NCI-H146 treated with DMSO at 0.1 percent for 48 hours (cell line): ENCODE measurements at regions not wholly inside any gene's neighbourhood (a gene's known extent, or its start where the extent isn't known, plus 50 kb on each side); places are given as distances from the start of the nearest gene placed in this dataset.
A peak's percentile ranks its signal among the peaks of the same experiment; 100 is the strongest.
"Not testable (repeated sequence)": the region's sequence is repeated elsewhere in the genome, so short reads cannot be mapped to it uniquely, and the experiment has no call there.

Experiments
- DNase-seq: peaks from one replicate; lab custom pipeline; 2025; ENCODE audit not compliant: unreplicated experiment; lab: John Stamatoyannopoulos, UW

DNA sequence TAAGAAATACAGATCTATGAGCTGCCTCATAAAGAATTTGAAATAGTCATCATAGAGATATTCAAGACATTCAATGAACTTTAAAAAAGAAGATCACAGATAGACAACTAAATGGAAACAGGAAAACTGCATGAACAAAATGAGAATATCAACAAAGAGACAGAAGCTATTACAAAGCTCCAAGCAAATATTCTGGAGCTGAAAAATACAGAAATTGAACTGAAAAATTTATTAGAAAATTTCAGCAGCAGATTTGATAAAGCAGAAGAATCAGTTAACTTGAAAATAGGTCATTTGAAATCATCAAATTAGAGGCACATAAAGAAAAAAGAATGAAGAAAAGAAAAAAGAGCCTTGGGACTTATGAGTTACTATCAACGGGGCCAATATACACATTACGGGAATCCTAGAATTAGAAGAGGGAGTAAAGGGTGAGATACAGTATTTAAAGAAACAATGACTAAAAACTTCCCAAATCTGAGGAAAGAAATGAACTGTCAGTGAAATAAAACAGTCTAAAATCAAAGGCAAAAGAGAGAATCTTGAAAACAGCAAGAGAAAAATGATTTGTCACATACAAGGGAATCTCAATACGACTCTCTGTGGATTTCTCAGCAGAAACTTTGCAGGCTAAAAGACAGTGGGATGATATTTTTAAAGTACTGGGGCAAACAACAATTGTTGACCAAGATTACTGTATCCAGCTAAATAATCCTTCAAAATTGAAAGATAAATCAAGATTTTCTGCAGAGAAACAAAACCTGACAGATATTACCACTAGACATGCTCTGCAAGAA lies 641.6 kb downstream of the ANKRD50 start:
- no peak for DNase-seq

DNA sequence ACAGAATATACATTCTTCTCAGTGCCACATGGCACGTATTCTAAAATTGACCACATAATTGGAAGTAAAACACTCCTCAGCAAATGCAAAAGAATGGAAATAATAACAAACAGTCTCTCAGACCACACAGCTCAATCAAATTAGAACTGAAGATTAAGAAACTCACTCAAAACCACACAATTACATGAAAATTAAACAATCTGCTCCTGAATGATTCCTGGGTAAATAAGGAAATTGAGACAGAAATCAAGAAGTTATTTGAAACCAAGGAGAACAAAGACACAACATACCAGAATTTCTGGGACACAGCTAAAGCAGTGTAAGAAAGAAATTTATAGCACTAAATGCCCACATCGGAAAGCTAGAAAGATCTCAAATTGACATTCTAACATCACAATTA lies 637.3 kb downstream of the ANKRD50 start:
- DNase-seq = not testable (repeated sequence)

DNA sequence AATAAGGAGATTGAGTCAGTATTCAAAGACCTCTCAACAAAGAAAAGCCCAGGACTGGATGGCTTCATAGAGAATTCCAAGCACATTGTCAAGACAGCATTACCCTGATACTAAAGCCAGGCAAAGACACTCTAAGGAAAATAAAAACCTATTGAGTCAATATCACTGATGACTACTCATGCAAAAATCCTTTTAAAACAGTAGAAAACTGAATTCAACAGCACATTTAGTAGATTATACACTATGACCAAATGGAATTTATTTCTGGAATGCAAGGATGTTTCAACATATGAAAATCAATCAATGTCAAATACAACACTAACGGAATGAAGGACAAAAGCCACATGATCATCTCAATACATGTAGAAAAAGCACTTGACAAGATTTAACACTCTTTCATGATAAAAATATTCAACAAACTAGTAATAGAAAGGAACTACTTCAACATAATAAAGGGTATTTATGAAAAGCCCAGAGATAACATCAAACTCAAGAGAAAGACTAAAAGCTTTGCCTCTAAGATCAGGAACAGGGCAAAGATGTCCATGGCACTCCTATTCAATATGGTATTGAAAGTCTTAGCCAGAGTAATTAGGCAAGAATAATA lies 633.3 kb downstream of the ANKRD50 start:
- no peak for DNase-seq

DNA sequence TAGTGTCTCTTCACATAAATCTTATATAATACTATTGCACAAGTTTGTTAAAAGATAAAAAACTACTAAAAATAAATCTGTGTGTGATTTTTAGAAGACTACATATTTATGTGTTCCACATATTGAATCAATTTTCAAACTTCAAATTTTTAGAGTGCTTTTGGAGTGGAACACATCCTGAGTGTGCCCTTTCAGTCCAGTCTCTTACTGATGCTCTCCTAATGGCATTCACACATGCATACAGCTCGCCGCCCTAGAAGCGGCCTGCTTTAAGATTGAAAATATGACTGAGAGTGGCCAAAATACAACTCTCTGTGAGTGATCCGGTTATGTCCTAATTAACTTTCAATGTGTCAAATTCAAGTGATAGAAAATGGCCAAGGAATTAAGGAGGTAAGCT lies 628.8 kb downstream of the ANKRD50 start:
- no peak for DNase-seq

DNA sequence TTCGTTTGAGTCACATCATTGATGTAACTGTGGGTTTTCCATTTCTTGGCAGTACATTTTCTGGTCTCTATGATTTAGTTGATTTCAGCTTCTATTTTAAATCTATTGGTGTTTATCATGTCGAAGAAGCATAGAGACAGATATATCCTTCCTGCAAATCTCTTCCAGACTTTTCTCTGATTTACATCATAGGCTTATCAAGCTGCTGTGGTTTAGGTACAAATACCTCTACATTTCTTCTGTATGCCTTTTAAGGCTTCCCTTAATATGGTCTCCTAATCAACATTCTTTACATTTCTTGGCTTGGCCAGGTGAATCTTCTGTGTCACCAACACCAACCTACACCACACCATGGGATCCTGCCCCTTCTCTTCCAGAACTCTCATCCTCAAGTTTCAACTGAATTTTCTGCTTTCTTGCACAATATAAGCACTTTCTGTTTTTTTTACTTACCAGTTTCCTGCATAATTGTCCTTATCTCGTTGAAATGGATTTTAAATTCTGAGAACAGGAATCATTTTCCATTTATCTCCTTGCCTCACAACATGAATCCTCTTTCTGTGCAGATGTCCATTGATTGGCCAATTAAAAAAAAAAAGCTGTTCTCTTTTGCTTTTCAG lies 626.9 kb downstream of the ANKRD50 start:
- DNase-seq = no peak

DNA sequence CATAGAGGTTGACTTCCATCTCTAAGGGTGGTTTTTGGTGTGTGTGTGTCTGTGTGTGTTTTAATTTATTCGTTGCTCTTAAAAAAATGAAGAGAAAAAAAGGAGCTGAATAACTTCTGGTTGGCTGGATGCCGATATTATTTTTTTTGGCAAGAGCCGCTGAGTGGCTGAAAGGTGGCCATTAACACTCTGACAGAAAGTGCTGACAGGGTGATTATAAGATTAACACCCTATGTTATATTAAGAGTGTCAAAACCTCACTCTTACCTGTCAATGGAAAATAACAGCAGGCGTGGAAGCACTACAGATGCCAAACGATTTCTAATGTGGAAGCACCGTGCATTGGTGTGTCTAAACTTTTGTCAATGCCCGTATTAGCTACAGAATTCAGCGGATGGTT lies 622.5 kb downstream of the ANKRD50 start:
- no peak for DNase-seq

DNA sequence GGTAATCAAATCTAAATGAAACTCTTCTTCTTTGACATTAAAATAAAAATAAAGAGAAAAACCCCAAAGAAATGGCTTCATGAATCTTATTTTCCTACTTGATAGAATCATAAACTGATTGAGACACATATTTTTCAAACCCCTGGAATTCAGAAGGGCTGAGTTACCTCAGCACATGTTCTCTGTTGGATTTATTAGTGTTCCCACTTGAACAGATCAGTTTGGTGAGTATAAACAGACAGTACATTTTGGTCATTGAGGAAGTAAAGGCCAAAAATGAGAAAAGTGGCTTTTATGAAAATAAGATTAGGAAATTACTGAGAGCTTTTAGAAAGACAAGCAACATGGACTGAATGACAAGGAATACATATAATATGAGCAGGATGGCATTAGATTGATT lies 620.4 kb downstream of the ANKRD50 start:
- no peak for DNase-seq

DNA sequence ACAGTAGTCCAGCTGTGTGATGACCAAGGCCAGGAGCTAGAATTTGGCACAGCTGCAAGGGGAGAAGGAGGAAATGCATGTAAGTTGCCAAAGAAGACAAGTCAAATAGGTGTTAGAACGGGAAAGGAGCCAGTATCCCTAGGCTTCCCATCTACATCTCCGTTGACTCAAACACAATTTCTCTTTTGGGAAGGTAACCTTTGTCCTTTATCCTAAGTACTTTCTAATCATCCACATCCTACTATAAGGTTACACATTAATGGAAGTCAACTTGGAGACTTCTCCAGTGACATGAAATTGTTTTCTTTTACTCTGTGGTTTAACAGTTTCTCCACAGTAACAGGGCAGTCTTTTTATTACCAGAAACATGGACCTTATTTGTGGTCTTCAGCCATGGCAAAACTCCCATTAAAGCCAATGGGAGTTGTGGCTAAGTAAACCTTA lies 620.0 kb downstream of the ANKRD50 start:
- no peak for DNase-seq

DNA sequence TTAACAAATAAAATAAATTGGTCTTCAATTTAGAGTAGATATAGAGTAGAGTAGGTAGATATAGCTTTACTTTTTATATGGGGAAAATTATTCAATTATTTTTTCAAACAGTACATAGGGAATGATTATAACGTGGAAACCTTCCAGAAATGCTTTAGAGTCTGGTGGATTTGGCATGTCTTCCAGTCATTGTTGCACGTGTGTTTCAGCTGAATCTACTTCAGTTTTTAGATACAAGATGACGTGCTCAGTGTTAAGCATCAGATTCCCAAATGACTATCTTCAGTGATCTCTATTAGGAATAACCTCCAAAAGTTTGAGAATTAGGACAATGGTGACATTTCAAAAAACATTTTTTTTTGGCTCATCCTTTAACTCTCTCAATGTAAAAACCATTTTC lies 616.9 kb downstream of the ANKRD50 start:
- no peak for DNase-seq

DNA sequence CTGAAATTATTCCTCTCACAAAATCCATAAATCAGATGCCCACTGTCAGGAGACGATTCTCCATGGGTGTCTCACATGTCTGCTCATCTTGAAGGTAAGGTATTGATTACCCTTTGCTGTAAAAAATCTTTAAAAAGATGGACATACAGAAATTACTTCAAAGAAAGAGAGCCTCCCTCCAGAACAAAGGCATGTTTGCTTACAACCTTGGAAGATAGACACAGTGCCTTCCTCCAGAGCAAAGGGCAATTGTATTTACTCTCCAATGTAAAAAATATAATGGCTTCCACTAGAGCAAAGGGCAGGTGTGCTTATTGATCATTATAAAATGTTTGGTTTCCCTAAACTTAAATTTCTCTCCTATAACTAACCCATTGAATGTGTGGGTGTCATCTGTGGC lies 616.2 kb downstream of the ANKRD50 start:
- no peak for DNase-seq

DNA sequence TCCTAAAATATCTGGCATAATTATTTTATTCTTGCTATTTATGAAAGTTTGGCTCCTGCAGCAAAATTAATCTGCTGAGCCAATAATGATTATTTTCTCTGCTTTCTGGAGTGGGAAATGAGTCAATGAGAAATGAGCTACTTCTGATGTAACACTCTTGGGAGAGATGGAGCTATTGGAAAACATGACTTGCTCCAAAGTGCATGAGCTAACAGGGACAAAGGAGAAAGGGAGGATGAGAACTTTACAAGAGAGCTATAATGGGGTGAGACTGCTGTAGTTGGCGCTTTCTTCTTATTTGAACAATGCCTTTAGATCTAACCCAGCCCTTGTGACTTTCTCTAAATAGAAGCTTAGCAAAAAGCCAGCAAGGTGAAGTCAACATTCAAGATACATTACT lies 615.1 kb downstream of the ANKRD50 start:
- DNase-seq = no peak

DNA sequence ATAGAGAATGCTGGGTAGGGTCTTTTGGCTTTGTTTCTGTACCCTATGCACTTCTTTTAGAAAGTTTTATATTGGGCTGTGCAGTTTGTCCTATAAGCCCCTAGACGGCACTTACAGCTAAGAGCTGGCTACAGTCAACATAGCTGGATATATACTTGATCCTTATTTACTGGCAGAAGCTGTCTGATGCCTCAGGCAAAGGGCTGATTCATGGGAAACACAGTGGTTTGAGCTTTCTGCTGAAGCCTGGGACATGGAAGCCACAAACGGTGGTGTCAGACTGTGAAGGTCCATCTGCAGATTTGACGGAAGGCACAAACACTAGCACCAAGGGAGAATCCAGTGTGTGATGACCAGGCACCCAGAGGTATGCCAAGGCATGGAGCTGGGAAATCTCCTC lies 608.4 kb downstream of the ANKRD50 start:
- no peak for DNase-seq

DNA sequence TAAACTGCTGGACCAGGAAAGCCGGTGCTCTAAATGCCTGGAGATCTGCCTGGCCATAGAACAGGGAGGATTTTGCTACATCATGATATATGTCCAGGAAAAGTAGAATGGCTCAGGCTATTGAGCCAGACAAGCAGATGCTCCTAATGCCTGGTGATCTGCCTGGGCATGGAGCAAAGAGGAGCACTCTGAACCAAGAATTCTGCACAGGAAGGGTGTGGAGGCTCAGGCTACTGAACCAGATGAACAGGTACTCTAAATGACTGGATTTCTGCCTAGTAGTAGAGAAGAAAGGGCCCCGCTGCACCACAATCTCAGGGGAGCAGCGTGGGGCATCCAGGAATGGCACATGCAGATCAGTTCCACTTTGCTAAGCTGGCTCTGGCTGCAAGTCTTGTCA lies 607.9 kb downstream of the ANKRD50 start:
- no peak for DNase-seq

DNA sequence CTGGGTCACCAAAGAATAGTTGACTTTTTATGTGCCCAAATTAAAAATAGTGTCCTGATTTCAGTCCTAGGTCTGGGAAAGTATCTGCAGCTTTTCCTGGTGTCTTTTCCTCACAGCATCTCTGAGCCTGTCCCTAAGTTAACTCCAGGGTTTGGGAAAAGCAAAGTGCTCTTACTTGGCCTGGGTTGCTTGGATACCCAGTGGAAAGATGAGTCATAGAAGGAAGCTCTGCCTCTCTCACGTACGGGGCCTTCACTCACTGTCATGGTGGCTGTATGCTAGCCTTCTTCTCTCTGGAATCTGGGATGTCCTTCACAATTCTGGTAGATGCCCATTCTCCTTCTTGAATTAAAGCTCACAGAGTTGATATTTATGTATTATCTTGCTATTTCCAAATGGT lies 607.3 kb downstream of the ANKRD50 start:
- DNase-seq = no peak

DNA sequence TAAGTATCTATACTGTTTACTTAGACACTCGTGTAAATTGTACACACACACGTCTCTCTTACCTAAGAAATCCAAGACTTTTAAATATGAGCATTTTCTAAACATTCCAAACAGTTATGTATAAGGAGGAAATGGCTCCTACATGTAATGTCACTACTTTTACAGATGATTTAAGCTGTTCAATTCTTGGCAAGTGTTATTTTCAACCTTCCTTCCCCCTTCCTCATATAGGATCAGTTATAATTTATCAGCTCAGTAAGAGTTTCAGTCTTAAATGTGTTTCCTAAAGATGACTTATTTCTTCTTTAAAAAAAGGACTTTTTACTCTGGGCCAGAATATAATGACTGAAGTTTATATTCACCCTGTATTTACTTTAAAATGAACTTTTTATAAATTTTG lies 601.1 kb downstream of the ANKRD50 start:
- no peak for DNase-seq

DNA sequence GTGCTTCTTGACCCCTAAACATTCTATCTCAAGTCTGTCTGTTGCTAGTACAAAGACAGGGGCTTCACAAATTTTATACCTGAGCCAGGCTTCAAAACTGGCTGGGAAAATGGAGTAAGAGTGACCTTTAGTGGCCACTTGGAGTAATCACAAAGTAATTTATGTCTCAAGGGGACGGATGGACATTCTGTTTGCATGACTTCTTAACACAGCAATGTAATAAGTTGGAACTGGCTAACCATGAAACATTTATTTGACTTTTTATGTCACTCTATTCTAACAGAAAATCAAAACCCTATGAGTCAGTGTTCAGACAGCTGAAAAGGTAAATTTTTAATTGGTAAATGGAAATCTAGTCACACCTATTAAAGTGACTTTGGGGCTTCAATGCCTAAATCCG lies 600.6 kb downstream of the ANKRD50 start:
- DNase-seq = peak; percentile 24

DNA sequence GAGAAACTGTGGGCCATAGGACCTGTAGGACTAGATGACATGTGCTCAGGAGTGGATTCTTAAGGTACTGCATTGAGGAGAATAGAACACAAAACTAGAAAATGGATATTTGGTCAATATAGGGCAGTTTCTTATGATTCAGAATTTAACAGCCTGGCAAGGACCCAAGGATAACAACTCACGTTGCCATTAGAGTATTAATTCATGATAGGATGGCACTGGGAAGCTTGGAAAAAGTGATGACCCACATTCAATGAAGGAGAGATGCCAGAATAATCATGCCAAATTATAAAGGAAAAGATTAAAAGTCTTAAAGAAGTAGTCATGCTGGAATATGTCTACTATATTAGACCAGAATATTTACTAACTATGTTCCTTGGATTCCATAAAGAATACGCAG lies 594.5 kb downstream of the ANKRD50 start:
- no peak for DNase-seq

DNA sequence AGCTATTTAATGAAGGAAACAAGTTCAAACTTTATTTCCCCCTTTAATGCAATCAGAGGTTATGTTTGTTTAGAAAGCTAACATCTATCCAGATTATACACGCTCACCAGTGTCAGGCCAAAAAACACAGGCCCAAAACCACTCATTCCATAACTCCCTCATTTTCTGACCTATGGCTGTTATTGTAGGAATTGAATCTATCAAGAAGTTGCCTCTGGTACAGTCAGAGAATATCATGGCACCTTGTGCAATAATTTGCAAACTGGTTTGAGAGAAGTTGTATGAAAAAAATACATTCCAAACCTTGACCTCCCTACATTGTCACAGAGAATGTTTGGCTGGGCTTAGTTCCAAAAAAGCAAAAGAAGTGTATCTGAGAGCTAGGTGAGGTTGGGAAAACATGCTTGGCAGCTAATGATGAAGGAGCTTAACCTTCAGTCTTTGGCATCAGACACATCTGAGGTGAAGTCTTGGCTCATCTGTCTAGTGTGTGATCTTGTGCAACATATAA lies 591.0 kb downstream of the ANKRD50 start:
- DNase-seq = no peak

DNA sequence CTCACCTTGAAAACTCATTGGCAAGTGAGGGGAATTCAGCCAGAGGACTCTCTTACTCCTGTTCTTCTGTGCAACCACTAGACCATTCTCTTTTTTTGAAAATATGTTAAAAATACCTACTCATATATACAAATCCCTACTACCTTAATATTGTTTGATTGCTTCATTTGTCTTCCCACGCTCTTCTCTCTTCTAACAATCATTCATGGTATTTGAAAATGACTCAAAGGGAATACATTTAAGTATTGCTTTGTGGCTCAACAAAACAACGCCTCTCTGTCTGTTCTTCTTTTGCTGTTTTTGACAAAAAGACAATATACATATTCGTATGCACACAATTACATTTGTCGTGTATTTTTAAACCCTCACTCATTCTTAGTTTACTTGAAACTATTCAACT lies 589.4 kb downstream of the ANKRD50 start:
- DNase-seq = no peak

DNA sequence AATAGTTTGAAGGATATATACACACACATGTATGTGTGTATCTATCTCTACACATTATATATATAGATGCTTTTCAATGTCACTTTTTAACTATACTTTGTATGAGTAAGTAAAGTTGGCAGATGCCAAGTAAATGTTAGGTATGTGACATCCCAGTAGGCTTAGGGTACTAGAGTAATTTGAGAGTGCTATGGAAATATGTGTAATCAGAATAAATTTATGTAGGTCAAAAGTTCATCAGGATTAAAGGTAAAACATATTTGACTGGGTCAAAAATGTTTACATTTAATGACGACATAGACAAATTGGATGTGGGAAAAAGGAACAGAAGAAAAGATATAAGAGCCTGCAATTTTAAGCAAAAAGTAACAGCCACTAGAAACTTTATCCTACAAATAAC lies 588.8 kb downstream of the ANKRD50 start:
- no peak for DNase-seq

DNA sequence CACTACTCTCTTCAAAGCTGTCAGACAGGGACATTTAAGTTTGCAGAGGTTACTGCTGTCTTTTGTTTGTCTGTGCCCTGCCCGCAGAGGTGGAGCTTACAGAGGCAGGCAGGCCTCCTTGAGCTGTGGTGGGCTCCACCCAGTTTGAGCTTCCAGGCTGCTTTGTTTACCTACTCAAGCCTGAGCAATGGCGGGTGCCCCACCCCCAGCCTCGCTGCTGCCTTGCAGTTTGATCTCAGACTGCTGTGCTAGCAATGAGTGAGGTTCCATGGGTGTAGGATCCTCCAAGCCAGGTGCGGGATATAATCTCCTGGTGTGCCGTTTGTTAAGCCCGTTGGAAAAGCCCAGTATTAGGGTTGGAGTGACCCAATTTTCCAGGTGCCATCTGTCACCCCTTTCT lies 581.2 kb downstream of the ANKRD50 start:
- DNase-seq = not testable (repeated sequence)

DNA sequence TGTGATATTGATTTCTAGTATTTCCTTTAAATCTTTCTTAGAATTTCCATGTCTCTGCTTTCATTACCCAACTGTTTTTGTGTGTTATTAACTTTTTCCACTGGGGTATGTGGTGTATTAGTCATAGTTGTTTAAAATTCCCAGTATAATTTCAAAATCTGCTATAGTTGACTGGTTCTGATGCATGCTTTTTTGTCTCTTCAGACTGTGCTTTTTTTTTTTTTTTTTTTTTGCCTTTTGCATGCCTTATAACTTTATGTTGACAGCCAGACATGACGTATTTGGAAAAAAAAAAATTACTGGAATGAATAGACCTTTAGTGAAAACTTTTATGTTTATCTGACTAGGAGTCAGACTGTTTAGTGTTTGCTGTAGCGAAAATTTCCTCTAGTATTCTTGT lies 580.4 kb downstream of the ANKRD50 start:
- no peak for DNase-seq
